BE2C (cell line): ENCODE measurements at regions not wholly inside any gene's neighbourhood (a gene's known extent, or its start where the extent isn't known, plus 50 kb on each side); places are given as distances from the start of the nearest gene placed in this dataset.
"Not testable (repeated sequence)": the region's sequence is repeated elsewhere in the genome, so short reads cannot be mapped to it uniquely, and the experiment has no call there.

Experiments
- DNase-seq: peaks from one replicate; pipeline ENCODE4 v3.0.0-alpha.2; 2020
- H3K27me3 ChIP-seq: fragments of 250-450 bp; sonication (Bioruptor Pico); 2 replicates; pipeline ENCODE4 v1.5.1; 2020; ENCODE audit warnings: mild to moderate bottlenecking
- H3K36me3 ChIP-seq: fragments of 250-450 bp; sonication (Bioruptor Pico); 2 replicates; pipeline ENCODE4 v1.5.1; 2020; ENCODE audit warnings: mild to moderate bottlenecking
- H3K4me1 ChIP-seq: fragments of 250-450 bp; sonication (Bioruptor Pico); 2 replicates; pipeline ENCODE4 v1.5.1; 2020
- H3K4me3 ChIP-seq: 2 replicates; pipeline ENCODE4 v1.5.1; 2011; ENCODE audit warnings: low read depth, low read length
- H3K9me3 ChIP-seq: fragments of 250-450 bp; sonication (Bioruptor Pico); 2 replicates; pipeline ENCODE4 v1.5.1; 2020
- TF ChIP-seq, protein P1 (sequence below): IDR thresholded peaks from 2 replicates; pipeline ENCODE4 v1.5.1; 2012; ENCODE audit warnings: mild to moderate bottlenecking, low read depth, low read length

- H3K4me3 ChIP-seq, result no peak overlapping the region
- TF ChIP-seq, protein P1, sequence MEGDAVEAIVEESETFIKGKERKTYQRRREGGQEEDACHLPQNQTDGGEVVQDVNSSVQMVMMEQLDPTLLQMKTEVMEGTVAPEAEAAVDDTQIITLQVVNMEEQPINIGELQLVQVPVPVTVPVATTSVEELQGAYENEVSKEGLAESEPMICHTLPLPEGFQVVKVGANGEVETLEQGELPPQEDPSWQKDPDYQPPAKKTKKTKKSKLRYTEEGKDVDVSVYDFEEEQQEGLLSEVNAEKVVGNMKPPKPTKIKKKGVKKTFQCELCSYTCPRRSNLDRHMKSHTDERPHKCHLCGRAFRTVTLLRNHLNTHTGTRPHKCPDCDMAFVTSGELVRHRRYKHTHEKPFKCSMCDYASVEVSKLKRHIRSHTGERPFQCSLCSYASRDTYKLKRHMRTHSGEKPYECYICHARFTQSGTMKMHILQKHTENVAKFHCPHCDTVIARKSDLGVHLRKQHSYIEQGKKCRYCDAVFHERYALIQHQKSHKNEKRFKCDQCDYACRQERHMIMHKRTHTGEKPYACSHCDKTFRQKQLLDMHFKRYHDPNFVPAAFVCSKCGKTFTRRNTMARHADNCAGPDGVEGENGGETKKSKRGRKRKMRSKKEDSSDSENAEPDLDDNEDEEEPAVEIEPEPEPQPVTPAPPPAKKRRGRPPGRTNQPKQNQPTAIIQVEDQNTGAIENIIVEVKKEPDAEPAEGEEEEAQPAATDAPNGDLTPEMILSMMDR, result no peak
These were observed 282.9 kb upstream of the KCNH7 start for GRCh38 chr2:163121483-163121882.

DNA sequence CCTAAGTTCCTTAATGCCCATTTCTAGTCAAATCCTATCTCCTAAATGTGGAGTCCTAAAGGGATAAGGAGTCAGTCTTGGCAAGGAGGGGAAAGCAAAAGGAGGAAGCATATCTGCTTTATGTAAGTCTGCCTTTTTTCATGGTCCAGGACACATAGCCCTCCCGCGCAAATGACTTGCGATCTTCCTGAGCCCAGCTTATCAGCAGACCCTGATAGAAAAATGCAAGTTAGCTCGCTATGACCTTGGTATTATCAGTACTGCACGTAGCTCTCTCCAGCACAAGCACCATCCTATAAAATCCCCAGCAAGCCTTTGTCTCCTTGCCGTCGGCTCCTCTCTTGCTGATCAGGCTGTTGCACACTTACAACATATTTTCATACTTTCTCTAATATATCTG lies 281.4 kb upstream of the KCNH7 start:
- H3K27me3 ChIP-seq, result no peaks in the 10 kb centered on the region
- no peaks in the 10 kb centered on the region for H3K9me3 ChIP-seq
- no peaks in the 10 kb centered on the region for H3K36me3 ChIP-seq
- no peaks in the 10 kb centered on the region for H3K4me1 ChIP-seq
- H3K4me3 ChIP-seq, result no peak overlapping the region
- DNase-seq, result no peak
- TF ChIP-seq, protein P1, result no peak

More at GRCh38 chr2:163121483-163121882, 282.9 kb upstream of the KCNH7 start:
- H3K36me3 ChIP-seq, result no peaks in the 10 kb centered on the region
- no peaks in the 10 kb centered on the region for H3K9me3 ChIP-seq
- DNase-seq, result no peak
- H3K27me3 ChIP-seq, result no peaks in the 10 kb centered on the region
- H3K4me1 ChIP-seq, result no peaks in the 10 kb centered on the region

- TF ChIP-seq, protein P1, result no peak
- Histone ChIP-seq H3K9me3 (no peaks in the 10 kb centered on the region), H3K36me3 (no peaks in the 10 kb centered on the region)
These were observed 248.4 kb upstream of the KCNH7 start for GRCh38 chr2:163086940-163087339.

DNA sequence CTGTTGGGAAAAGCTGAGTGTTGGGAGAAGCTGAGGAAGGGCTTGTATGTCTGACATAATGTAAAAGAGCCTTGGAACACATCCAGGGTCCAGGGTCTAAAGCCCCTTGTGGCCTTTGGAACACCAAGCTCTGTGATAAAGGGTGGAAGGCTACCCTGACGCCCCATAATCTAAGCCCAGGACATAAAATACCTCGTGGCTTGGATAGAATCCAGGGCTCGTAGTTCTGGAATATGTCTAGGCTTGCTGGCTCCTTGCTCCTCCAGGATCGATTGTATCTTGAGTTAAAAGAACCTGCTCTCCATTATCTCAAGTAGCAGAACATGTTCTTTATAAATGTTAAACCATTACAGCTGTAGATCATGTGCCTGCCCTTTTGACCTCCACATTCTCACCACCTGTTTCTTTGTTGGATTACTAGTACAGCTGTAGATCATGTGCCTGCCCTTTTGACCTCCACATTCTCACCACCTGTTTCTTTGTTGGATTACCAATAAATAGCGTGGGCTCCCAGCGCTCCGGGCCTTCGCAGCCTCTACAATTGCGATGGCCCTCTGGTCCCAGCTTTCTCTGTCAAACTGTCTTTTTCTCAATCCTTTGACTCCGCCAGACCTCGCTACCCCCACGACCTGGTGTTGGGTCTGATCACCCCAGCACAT lies 246.9 kb upstream of the KCNH7 start:
- H3K4me3 ChIP-seq, H3K27me3 ChIP-seq, DNase-seq, H3K4me1 ChIP-seq, H3K9me3 ChIP-seq, H3K36me3 ChIP-seq: not testable (repeated sequence)

More at GRCh38 chr2:163086940-163087339, 248.4 kb upstream of the KCNH7 start:
- Histone ChIP-seq H3K4me3 (no peak overlapping the region), H3K27me3 (no peaks in the 10 kb centered on the region), H3K4me1 (no peaks in the 10 kb centered on the region)
- no peak for DNase-seq

DNA sequence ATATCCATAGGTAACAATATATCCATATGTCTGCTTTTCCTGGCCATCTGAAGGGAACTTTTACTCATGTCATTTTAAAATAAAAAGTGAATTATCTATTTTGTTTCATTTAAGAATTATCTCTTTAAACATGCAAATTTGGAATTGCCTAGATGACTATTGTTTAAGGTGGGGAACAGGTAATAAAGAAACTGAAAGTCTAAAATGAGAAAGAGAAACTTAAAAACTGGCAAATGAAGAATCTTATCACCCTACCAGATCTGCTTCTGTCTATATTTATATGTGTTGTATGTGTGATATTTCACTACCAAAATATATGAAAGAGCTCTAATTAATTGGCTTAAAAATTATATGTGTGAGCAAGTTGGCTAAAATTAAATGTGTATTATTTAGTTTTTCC lies 243.2 kb upstream of the KCNH7 start:
- no peak for DNase-seq
- H3K9me3 ChIP-seq, result no peaks in the 10 kb centered on the region
- H3K36me3 ChIP-seq, result no peaks in the 10 kb centered on the region
- H3K27me3 ChIP-seq, result no peaks in the 10 kb centered on the region
- H3K4me3 ChIP-seq, result no peak overlapping the region
- TF ChIP-seq, protein P1, result no peak
- no peaks in the 10 kb centered on the region for H3K4me1 ChIP-seq

DNA sequence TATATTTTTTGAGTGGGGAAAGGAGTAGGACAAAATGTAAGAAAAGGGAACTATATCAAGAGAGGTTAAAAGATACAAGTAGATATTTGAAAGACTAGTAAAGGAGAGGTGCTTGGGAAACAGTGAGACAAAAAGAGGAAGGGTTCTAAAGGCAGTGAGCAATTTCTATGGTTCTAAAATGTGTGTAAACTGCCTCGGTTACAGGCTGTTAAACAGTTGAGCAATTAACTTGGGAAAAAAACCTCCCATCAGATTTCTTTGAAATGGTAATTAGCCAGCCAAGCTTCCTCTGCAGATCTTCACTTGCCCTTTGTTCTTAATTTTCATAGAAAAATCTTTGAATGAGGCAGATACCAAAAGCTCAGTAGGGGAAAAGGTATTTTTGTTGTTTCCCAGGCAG lies 238.7 kb upstream of the KCNH7 start:
- no peak for DNase-seq

More for the DNA sequence above, 238.7 kb upstream of the KCNH7 start:
- Histone ChIP-seq H3K36me3 (no peaks in the 10 kb centered on the region), H3K27me3 (no peaks in the 10 kb centered on the region), H3K4me3 (no peak overlapping the region), H3K9me3 (no peaks in the 10 kb centered on the region), H3K4me1 (no peaks in the 10 kb centered on the region)
- TF ChIP-seq, protein P1, result no peak
